Retina (tissue), 1 donor: ENCODE measurements at regions not wholly inside any gene's neighbourhood (a gene's known extent, or its start where the extent isn't known, plus 50 kb on each side); places are given as distances from the start of the nearest gene placed in this dataset.

Source experiments
- DNase-seq: peaks from one replicate; pipeline ENCODE4 v3.0.0-alpha.2; 2016

- no peak for DNase-seq
These were observed 159.4 kb downstream of the TENT4A start for GRCh38 chr5:6872441-6873160.

GRCh38 chr5:6873359-6873758 is 160.1 kb downstream of the TENT4A start:
- no peak for DNase-seq

GRCh38 chr5:6875376-6875775 is 162.1 kb downstream of the TENT4A start:
- DNase-seq, result no peak

GRCh38 chr5:6877986-6878828 is 165.0 kb downstream of the TENT4A start:
- DNase-seq, result no peak

- no peak for DNase-seq
These were observed 172.3 kb downstream of the TENT4A start for GRCh38 chr5:6885581-6885980.

GRCh38 chr5:6886866-6887265 is 173.6 kb downstream of the TENT4A start:
- no peak for DNase-seq

GRCh38 chr5:6889030-6889429 is 175.8 kb downstream of the TENT4A start:
- no peak for DNase-seq

- no peak for DNase-seq
These were observed 186.0 kb downstream of the TENT4A start for GRCh38 chr5:6899221-6899620.

GRCh38 chr5:6900247-6901227 is 187.3 kb downstream of the TENT4A start:
- peak; percentile 39 for DNase-seq

GRCh38 chr5:6902094-6902493 is 188.9 kb downstream of the TENT4A start:
- DNase-seq, result no peak

GRCh38 chr5:6902597-6902996 is 189.4 kb downstream of the TENT4A start:
- no peak for DNase-seq

GRCh38 chr5:6903934-6904333 is 190.7 kb downstream of the TENT4A start:
- no peak for DNase-seq

- no peak for DNase-seq
These were observed 191.6 kb downstream of the TENT4A start for GRCh38 chr5:6904860-6905259.

- no peak for DNase-seq
These were observed 192.2 kb downstream of the TENT4A start for GRCh38 chr5:6905423-6905822.

- DNase-seq, result no peak
These were observed 192.7 kb downstream of the TENT4A start for GRCh38 chr5:6905883-6906282.

GRCh38 chr5:6907320-6907918 is 194.2 kb downstream of the TENT4A start:
- no peak for DNase-seq

GRCh38 chr5:6909901-6910300 is 196.7 kb downstream of the TENT4A start:
- DNase-seq, result no peak

- DNase-seq, result no peak
These were observed 197.7 kb downstream of the TENT4A start for GRCh38 chr5:6910950-6911349.

- no peak for DNase-seq
These were observed 201.1 kb downstream of the TENT4A start for GRCh38 chr5:6914347-6914746.

GRCh38 chr5:6915574-6915973 is 202.3 kb downstream of the TENT4A start:
- DNase-seq, result no peak

- DNase-seq, result no peak
These were observed 205.0 kb downstream of the TENT4A start for GRCh38 chr5:6918255-6918654.

- no peak for DNase-seq
These were observed 207.5 kb downstream of the TENT4A start for GRCh38 chr5:6920628-6921256.
